PC-9 (cell line): ENCODE measurements at regions not wholly inside any gene's neighbourhood (a gene's known extent, or its start where the extent isn't known, plus 50 kb on each side); places are given as distances from the start of the nearest gene placed in this dataset.

Experiments used
- CTCF ChIP-seq: fragments of 200-600 bp; sonication (generic); conservative IDR thresholded peaks from 2 replicates; pipeline ENCODE4 v1.6.1; 2017; ENCODE audit warnings: mixed run types, antibody characterized with exemption, mild to moderate bottlenecking, moderate library complexity
- EZH2 ChIP-seq: fragments of 200-600 bp; sonication (generic); IDR thresholded peaks from 2 replicates; pipeline ENCODE4 v1.8.0; 2017; ENCODE audit warnings: antibody characterized with exemption, low read depth

GRCh38 chr16:79316004-79316458 is 284.5 kb downstream of the MAF start:
- TF ChIP-seq CTCF: no peak
- no peak for TF ChIP-seq EZH2
